ENCODE measurements at regions not wholly inside any gene's neighbourhood (a gene's known extent, or its start where the extent isn't known, plus 50 kb on each side); places are given as distances from the start of the nearest gene placed in this dataset.

- TF ChIP-seq, protein P1, sequence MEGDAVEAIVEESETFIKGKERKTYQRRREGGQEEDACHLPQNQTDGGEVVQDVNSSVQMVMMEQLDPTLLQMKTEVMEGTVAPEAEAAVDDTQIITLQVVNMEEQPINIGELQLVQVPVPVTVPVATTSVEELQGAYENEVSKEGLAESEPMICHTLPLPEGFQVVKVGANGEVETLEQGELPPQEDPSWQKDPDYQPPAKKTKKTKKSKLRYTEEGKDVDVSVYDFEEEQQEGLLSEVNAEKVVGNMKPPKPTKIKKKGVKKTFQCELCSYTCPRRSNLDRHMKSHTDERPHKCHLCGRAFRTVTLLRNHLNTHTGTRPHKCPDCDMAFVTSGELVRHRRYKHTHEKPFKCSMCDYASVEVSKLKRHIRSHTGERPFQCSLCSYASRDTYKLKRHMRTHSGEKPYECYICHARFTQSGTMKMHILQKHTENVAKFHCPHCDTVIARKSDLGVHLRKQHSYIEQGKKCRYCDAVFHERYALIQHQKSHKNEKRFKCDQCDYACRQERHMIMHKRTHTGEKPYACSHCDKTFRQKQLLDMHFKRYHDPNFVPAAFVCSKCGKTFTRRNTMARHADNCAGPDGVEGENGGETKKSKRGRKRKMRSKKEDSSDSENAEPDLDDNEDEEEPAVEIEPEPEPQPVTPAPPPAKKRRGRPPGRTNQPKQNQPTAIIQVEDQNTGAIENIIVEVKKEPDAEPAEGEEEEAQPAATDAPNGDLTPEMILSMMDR (IDR thresholded peaks at IDR 0.05; ENCODE audit: low read depth, low read length, poor library complexity, severe bottlenecking), result peak; percentile 49
- TF ChIP-seq EZH2phosphoT487 (IDR thresholded peaks at IDR 0.05; ENCODE audit: borderline replicate concordance, low read length), result no peak
Observed at GRCh38 chr1:165073185-165074007, 283.1 kb downstream of the LMX1A start.
